ENCODE measurements at regions not wholly inside any gene's neighbourhood (a gene's known extent, or its start where the extent isn't known, plus 50 kb on each side); places are given as distances from the start of the nearest gene placed in this dataset.

GRCh38 chr14:48628870-48629269, 953.5 kb upstream of the MDGA2 start:
- H3K27ac ChIP-seq = no peak overlapping the region
- intact Hi-C loops (cut with DNase I) = no loop called here

GRCh38 chr14:48622980-48623379, 947.6 kb upstream of the MDGA2 start:
- H3K9me3 ChIP-seq = no peaks in the 10 kb centered on the region
- DNase-seq = no peak
- H3K4me3 ChIP-seq = no peak overlapping the region
- ATAC-seq = no peak
- no peaks in the 10 kb centered on the region for H3K4me1 ChIP-seq
- no peaks in the 10 kb centered on the region for H3K27me3 ChIP-seq (ENCODE audit: insufficient read depth in 3 of 3, low read length in 2 of 3)
- no peak for TF ChIP-seq CTCF (IDR thresholded peaks at IDR 0.05)
- WGBS, 3 donors = 65 to 78% (median 69%) methylated on average over 1 of the region's 1 CpG
- H3K27ac ChIP-seq = no peak overlapping the region
- intact Hi-C loops (cut with DNase I) = no loop called here
- H3K36me3 ChIP-seq (ENCODE audit: insufficient read depth in 1 of 2, low read depth in 1 of 2) = no peaks in the 10 kb centered on the region

More at GRCh38 chr14:48628870-48629269, 953.5 kb upstream of the MDGA2 start:
- TF ChIP-seq CTCF (IDR thresholded peaks at IDR 0.05) = no peak
- Histone ChIP-seq H3K4me3 (no peak overlapping the region), H3K27me3 (ENCODE audit: insufficient read depth in 3 of 3, low read length in 2 of 3) (no peaks in the 10 kb centered on the region), H3K9me3 (no peaks in the 10 kb centered on the region), H3K4me1 (no peaks in the 10 kb centered on the region), H3K36me3 (ENCODE audit: insufficient read depth in 1 of 2, low read depth in 1 of 2) (no peaks in the 10 kb centered on the region)
- ATAC-seq (no peak), DNase-seq (no peak)

- H3K4me1 ChIP-seq = no peaks in the 10 kb centered on the region
- H3K36me3 ChIP-seq (ENCODE audit: insufficient read depth in 1 of 2, low read depth in 1 of 2) = no peaks in the 10 kb centered on the region
- intact Hi-C loops (cut with DNase I) = no loop called here
- ATAC-seq (no peak), DNase-seq (no peak)
- no peak overlapping the region for H3K4me3 ChIP-seq
- 22 to 36% (median 31%) methylated on average over 1 of the region's 1 CpG for WGBS, 3 donors
- H3K9me3 ChIP-seq = peaks cover 5% of the 10 kb centered on the region
- H3K27ac ChIP-seq = no peak overlapping the region
- H3K27me3 ChIP-seq (ENCODE audit: insufficient read depth in 3 of 3, low read length in 2 of 3) = no peaks in the 10 kb centered on the region
- no peak for TF ChIP-seq CTCF (IDR thresholded peaks at IDR 0.05)
These were observed 942.7 kb upstream of the MDGA2 start for GRCh38 chr14:48618057-48618456.

GRCh38 chr14:48616931-48617330, 941.5 kb upstream of the MDGA2 start:
- no peak for ATAC-seq
- Histone ChIP-seq H3K4me1 (no peaks in the 10 kb centered on the region), H3K9me3 (peaks cover 5% of the 10 kb centered on the region), H3K36me3 (ENCODE audit: insufficient read depth in 1 of 2, low read depth in 1 of 2) (no peaks in the 10 kb centered on the region), H3K27ac (no peak overlapping the region), H3K27me3 (ENCODE audit: insufficient read depth in 3 of 3, low read length in 2 of 3) (no peaks in the 10 kb centered on the region), H3K4me3 (no peak overlapping the region)
- WGBS, 3 donors = 31 to 39% (median 36%) methylated on average over 6 of the region's 6 CpGs
- TF ChIP-seq CTCF (IDR thresholded peaks at IDR 0.05) = no peak
- no peak for DNase-seq
- intact Hi-C loops (cut with DNase I) = no loop called here

- no peak for ATAC-seq
- 85 to 94% (median 93%) methylated on average over 1 of the region's 1 CpG for WGBS, 3 donors
- intact Hi-C loops (cut with DNase I) = no loop called here
- no peak for TF ChIP-seq CTCF (IDR thresholded peaks at IDR 0.05)
- DNase-seq = no peak
- no peaks in the 10 kb centered on the region for H3K27me3 ChIP-seq (ENCODE audit: insufficient read depth in 3 of 3, low read length in 2 of 3)
- no peak overlapping the region for H3K4me3 ChIP-seq
- no peaks in the 10 kb centered on the region for H3K4me1 ChIP-seq
- no peak overlapping the region for H3K27ac ChIP-seq
- H3K36me3 ChIP-seq (ENCODE audit: insufficient read depth in 1 of 2, low read depth in 1 of 2) = no peaks in the 10 kb centered on the region
- peaks cover 5% of the 10 kb centered on the region for H3K9me3 ChIP-seq
These were observed 940.2 kb upstream of the MDGA2 start for GRCh38 chr14:48615618-48616017.

Data from psoas muscle (tissue), 7 donors.